ENCODE measurements at regions not wholly inside any gene's neighbourhood (a gene's known extent, or its start where the extent isn't known, plus 50 kb on each side); places are given as distances from the start of the nearest gene placed in this dataset.

GRCh38 chr13:100822871-100823443, 148.4 kb upstream of the TMTC4 start (continued):
- TF ChIP-seq CTCF (conservative IDR thresholded peaks at IDR 0.05; ENCODE audit: low read depth in 2 of 2): no peak
- TF ChIP-seq POLR2AphosphoS5 (IDR thresholded peaks at IDR 0.05; ENCODE audit: low read depth): no peak
- TF ChIP-seq EZH2 (IDR thresholded peaks at IDR 0.05; ENCODE audit: low read depth, unreplicated experiment): no peak
- TF ChIP-seq CREB1 (CRISPR knock-in tag; IDR thresholded peaks at IDR 0.05; ENCODE audit: low read depth): no peak
- TF ChIP-seq ZNF114 (CRISPR knock-in tag; IDR thresholded peaks at IDR 0.05): no peak
- TF ChIP-seq EZH2phosphoT487 (IDR thresholded peaks at IDR 0.05; ENCODE audit: unreplicated experiment): no peak
- TF ChIP-seq STAT1 (IDR thresholded peaks at IDR 0.05; ENCODE audit: unreplicated experiment): no peak
- no peak for TF ChIP-seq NANOG (IDR thresholded peaks at IDR 0.05; ENCODE audit: borderline replicate concordance)
- TF ChIP-seq ZNF331 (CRISPR knock-in tag; IDR thresholded peaks at IDR 0.05; ENCODE audit: low read depth): no peak
- TF ChIP-seq JUNB (IDR thresholded peaks at IDR 0.05; ENCODE audit: unreplicated experiment): no peak

- DNase-seq (ENCODE audit: low spot score): no peak
- H3K27ac ChIP-seq (ENCODE audit: low read depth): no peak overlapping the region
- Mint-ChIP-seq H3K9me3 (peaks cover 13% of the 10 kb centered on the region; the same call in 2 of the 3 replicates), H3K4me1 (peaks cover 35% of the 10 kb centered on the region), H3K27me3 (ENCODE audit: insufficient read depth, low read depth, poor library complexity) (peaks cover 2% of the 10 kb centered on the region), H3K4me3 (no peak overlapping the region), H3K27ac (no peak overlapping the region), H3K36me3 (ENCODE audit: low read depth) (peaks cover 14% of the 10 kb centered on the region; the same call in 2 of the 3 replicates)
- no peaks in the 10 kb centered on the region for H4K20me1 ChIP-seq (replicated peaks; ENCODE audit: insufficient read depth)
- ATAC-seq: no peak
- H3K9me2 ChIP-seq (ENCODE audit: insufficient read depth): peaks cover 3% of the 10 kb centered on the region; the same call in 1 of the 2 replicates
- H3K4me1 ChIP-seq (ENCODE audit: insufficient read depth): peaks cover 22% of the 10 kb centered on the region
- no peak overlapping the region for H3K4me2 ChIP-seq
- H3F3A ChIP-seq (replicated peaks; ENCODE audit: low read depth): peaks cover 4% of the 10 kb centered on the region; the same call in 1 of the 2 replicates
- no peaks in the 10 kb centered on the region for H3K27me3 ChIP-seq (ENCODE audit: insufficient read depth)
- no peaks in the 10 kb centered on the region for H3K36me3 ChIP-seq (ENCODE audit: insufficient read depth)
- H2AFZ ChIP-seq: no peak overlapping the region
- no peaks in the 10 kb centered on the region for H3K79me2 ChIP-seq (replicated peaks; ENCODE audit: insufficient read depth)
- H3K4me3 ChIP-seq: no peak overlapping the region
- no peak for TF ChIP-seq CTCF (conservative IDR thresholded peaks at IDR 0.05; ENCODE audit: low read depth in 2 of 2)
- TF ChIP-seq JUNB (IDR thresholded peaks at IDR 0.05; ENCODE audit: unreplicated experiment): no peak
- TF ChIP-seq CREB1 (CRISPR knock-in tag; IDR thresholded peaks at IDR 0.05; ENCODE audit: low read depth): no peak
- no peak for TF ChIP-seq ZNF462 (CRISPR knock-in tag; IDR thresholded peaks at IDR 0.05)
Measured at GRCh38 chr13:100818711-100819110, 144.1 kb upstream of the TMTC4 start.

All from GM23338 (cell line).